CD4-positive, alpha-beta T cell (primary cell): ENCODE measurements at regions not wholly inside any gene's neighbourhood (a gene's known extent, or its start where the extent isn't known, plus 50 kb on each side); places are given as distances from the start of the nearest gene placed in this dataset.

ENCODE experiments used
- ATAC-seq: fragments of 200-7000 bp; cut with Tn5 transposase; one replicate; pipeline ENCODE4 v1.10.0; 2022; ENCODE audit warnings: mild to moderate bottlenecking; ENCODE audit not compliant: poor library complexity
- CTCF ChIA-PET: fragments of 350-600 bp; sonication (Branson Sonifier 250); formaldehyde crosslinking; loops from one replicate; lab custom pipeline; 2021; ENCODE audit warnings: antibody characterized with exemption, inconsistent platforms; lab: Charles Lee
- POLR2A ChIA-PET: fragments of 350-600 bp; sonication (Branson Sonifier 250); formaldehyde crosslinking; loops from one replicate; lab custom pipeline; 2021; ENCODE audit warnings: antibody characterized with exemption, inconsistent platforms; lab: Charles Lee
- DNase-seq, 14 experiments: peaks; one replicate each; pipeline ENCODE4 v3.0.0-alpha.2; 2013 to 2020; ENCODE audit warnings: mixed read lengths in 2 of 14
- H3K27ac ChIP-seq, 2 donors: one replicate each; pipeline versions ENCODE4 v1.5.1 to v1.7.0; 2013; ENCODE audit warnings: low read length in 2 of 2, low read depth in 1 of 2, mild to moderate bottlenecking in 1 of 2
- H3K27me3 ChIP-seq, 2 experiments: 1 replicate in 1 of 2; 2 replicates in 1 of 2; pipeline versions ENCODE4 v1.6.1 to v1.7.0; 2013; ENCODE audit warnings: low read length in 2 of 2, control low read depth in 1 of 2, mild to moderate bottlenecking in 1 of 2, moderate library complexity in 1 of 2; ENCODE audit not compliant: insufficient read depth in 2 of 2, control insufficient read depth in 1 of 2
- H3K36me3 ChIP-seq: one replicate; pipeline ENCODE4 v1.6.1; 2013; ENCODE audit warnings: low read length, control low read depth; ENCODE audit not compliant: insufficient read depth
- H3K4me1 ChIP-seq: one replicate; pipeline ENCODE4 v1.6.1; 2013; ENCODE audit warnings: low read length, control low read depth; ENCODE audit not compliant: insufficient read depth
- H3K4me3 ChIP-seq: one replicate; pipeline ENCODE4 v1.5.1; 2013; ENCODE audit warnings: mild to moderate bottlenecking, low read length, moderate library complexity
- H3K9me3 ChIP-seq, 2 experiments: 1 replicate in 1 of 2; 2 replicates in 1 of 2; pipeline versions ENCODE4 v1.6.1 to v1.7.0; 2013; ENCODE audit warnings: low read length in 2 of 2, mild to moderate bottlenecking in 2 of 2, control low read depth in 1 of 2, moderate library complexity in 1 of 2; ENCODE audit not compliant: control insufficient read depth in 1 of 2, insufficient read depth in 1 of 2
- H3K27ac Mint-ChIP-seq: one replicate; pipeline ENCODE4 v1.8.0; 2020; ENCODE audit warnings: mixed read lengths
- H3K27me3 Mint-ChIP-seq: one replicate; pipeline ENCODE4 v1.8.0; 2021; ENCODE audit warnings: mixed read lengths
- H3K36me3 Mint-ChIP-seq: one replicate; pipeline ENCODE4 v1.8.0; 2021; ENCODE audit warnings: low read depth, mixed read lengths
- H3K4me1 Mint-ChIP-seq: one replicate; pipeline ENCODE4 v1.8.0; 2021; ENCODE audit warnings: low read depth, mixed read lengths
- H3K4me3 Mint-ChIP-seq: one replicate; pipeline ENCODE4 v1.8.0; 2020; ENCODE audit warnings: mild to moderate bottlenecking, mixed read lengths
- H3K9me3 Mint-ChIP-seq: one replicate; pipeline ENCODE4 v1.8.0; 2020; ENCODE audit warnings: mixed read lengths
- CTCF ChIP-seq: fragments of 200-600 bp; IDR thresholded peaks from one replicate; pipeline ENCODE4 v1.8.0; 2022; ENCODE audit warnings: antibody characterized with exemption, mild to moderate bottlenecking
- intact Hi-C, 2 experiments: fragments of 100-400 bp; cut with DNase I in 1 of 2; cut with micrococcal nuclease in 1 of 2; formaldehyde crosslinking; loops; one replicate each; pipeline versions ENCODE4 v1.15.1 to v1.9.0; 2023 to 2025; cut with DNase I, micrococcal nuclease

GRCh38 chr6:44060612-44061374 lies 66.5 kb downstream of the MRPL14 start:
- Histone ChIP-seq H3K27ac (no peak overlapping the region), H3K4me1 (peaks cover 15% of the 10 kb centered on the region), H3K4me3 (no peak overlapping the region), H3K36me3 (no peaks in the 10 kb centered on the region), H3K27me3 (peaks cover 0 to 4% of the 10 kb centered on the region in 2 experiments), H3K9me3 (peaks cover 8 to 15% of the 10 kb centered on the region in 2 experiments)
- intact Hi-C loops, result no loop called here
- Mint-ChIP-seq H3K27ac (no peak overlapping the region), H3K4me3 (no peak overlapping the region), H3K4me1 (no peaks in the 10 kb centered on the region), H3K9me3 (peaks cover 2% of the 10 kb centered on the region), H3K36me3 (no peaks in the 10 kb centered on the region), H3K27me3 (peaks cover 6% of the 10 kb centered on the region)
- no peak for DNase-seq
- ChIA-PET POLR2A (interaction anchor here (0.6 kb wide), 1 partner anchor 375 kb away, joined by 3 read pairs; no protein-coding TSS in a partner anchor), CTCF (no interaction called here)
- no peak for TF ChIP-seq CTCF
- ATAC-seq, result no peak

DNA sequence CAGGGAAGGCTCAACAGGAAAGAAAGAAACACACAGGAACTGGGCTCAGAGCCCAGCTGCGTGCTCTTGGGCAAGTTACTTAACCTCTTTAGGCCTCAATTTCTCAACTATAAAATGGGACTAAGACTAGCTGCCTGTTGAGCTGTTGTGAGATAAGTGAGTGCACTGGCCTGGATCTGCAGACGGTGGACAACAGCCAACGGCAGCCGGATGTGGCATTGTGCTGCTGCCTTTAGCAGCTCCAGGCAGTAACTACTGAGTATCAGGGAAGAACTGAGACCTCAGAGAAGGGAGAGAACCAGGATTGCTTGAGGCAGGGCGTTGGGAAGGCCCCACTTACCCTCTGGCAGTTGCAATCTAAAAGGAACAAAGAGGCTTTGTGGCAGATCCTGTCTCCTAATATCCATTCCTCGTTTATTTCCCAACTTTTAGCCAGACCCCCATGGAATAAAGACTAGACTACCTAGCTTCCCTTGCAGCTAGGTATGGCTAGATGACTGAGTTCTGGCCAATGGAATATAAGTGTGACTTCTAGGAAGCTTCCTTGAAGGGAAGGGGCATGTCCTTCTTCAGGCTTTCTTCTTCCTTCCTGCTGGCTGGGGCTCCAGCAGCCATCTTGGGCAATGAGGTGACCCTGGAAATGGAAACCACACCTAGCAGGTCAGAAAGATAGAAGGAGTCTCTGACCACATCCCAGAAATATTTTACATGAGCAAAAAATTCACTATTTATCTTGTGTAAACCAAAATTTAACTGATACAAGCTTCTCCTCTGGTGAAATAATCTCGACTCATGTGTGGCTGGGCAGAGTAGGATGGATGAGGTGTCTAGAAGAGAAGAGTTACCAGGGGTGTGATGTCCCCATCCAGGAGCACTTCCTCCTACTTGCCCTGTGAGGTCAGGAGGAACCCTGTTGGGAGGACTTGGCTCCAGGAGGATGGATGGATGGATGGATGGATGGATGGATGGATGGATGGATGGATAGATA lies 67.6 kb downstream of the MRPL14 start:
- CTCF ChIA-PET, result interaction anchor here (1.2 kb wide), 1 partner anchor 290 kb away, joined by 3 read pairs; no protein-coding TSS in a partner anchor
- Histone ChIP-seq H3K36me3 (no peaks in the 10 kb centered on the region), H3K4me1 (peaks cover 12% of the 10 kb centered on the region), H3K4me3 (no peak overlapping the region), H3K27ac (no peak overlapping the region), H3K9me3 (peaks cover 8 to 15% of the 10 kb centered on the region in 2 experiments), H3K27me3 (peaks cover 0 to 4% of the 10 kb centered on the region in 2 experiments)
- Mint-ChIP-seq H3K4me3 (no peak overlapping the region), H3K9me3 (peaks cover 2% of the 10 kb centered on the region), H3K27ac (no peak overlapping the region), H3K4me1 (no peaks in the 10 kb centered on the region), H3K27me3 (peaks cover 6% of the 10 kb centered on the region), H3K36me3 (no peaks in the 10 kb centered on the region)
- intact Hi-C loops, result no loop called here
- no peak for ATAC-seq
- DNase-seq, result peak in 1 of 14 experiments; percentile 31
- no peak for TF ChIP-seq CTCF
- POLR2A ChIA-PET, result no interaction called here

GRCh38 chr6:44058617-44059358 lies 68.5 kb downstream of the MRPL14 start:
- peaks cover 8% of the 10 kb centered on the region for H3K4me1 ChIP-seq
- intact Hi-C loops, result no loop called here
- Mint-ChIP-seq H3K4me3 (no peak overlapping the region), H3K4me1 (no peaks in the 10 kb centered on the region), H3K27ac (no peak overlapping the region), H3K27me3 (peaks cover 6% of the 10 kb centered on the region), H3K36me3 (no peaks in the 10 kb centered on the region), H3K9me3 (peaks cover 2% of the 10 kb centered on the region)
- DNase-seq, result peak in 3 of 14 experiments; percentile 26 to 80 (median 70)
- CTCF ChIA-PET, result interaction anchor here (1.2 kb wide), 1 partner anchor 289 kb away, joined by 3 read pairs; no protein-coding TSS in a partner anchor
- no peak overlapping the region for H3K4me3 ChIP-seq
- POLR2A ChIA-PET, result no interaction called here
- H3K9me3 ChIP-seq, result peaks cover 8 to 15% of the 10 kb centered on the region in 2 experiments
- peaks cover 0 to 4% of the 10 kb centered on the region in 2 experiments for H3K27me3 ChIP-seq
- no peaks in the 10 kb centered on the region for H3K36me3 ChIP-seq
- ATAC-seq, result peak; percentile 43
- TF ChIP-seq CTCF, result no peak
- H3K27ac ChIP-seq, result peak overlapping the region in 1 of 2 donors; percentile 29
